Stimulated activated CD4-positive, alpha-beta T cell treated with anti-CD3 and anti-CD28 coated beads, Interleukin-15, amount 100 ng/mL, for 24 hours (primary cell): ENCODE measurements at regions not wholly inside any gene's neighbourhood (a gene's known extent, or its start where the extent isn't known, plus 50 kb on each side); places are given as distances from the start of the nearest gene placed in this dataset.
"Not testable (repeated sequence)": the region's sequence is repeated elsewhere in the genome, so short reads cannot be mapped to it uniquely, and the experiment has no call there.

Source experiments
- DNase-seq: peaks from one replicate; pipeline ENCODE4 v3.0.0-alpha.2; 2020

DNA sequence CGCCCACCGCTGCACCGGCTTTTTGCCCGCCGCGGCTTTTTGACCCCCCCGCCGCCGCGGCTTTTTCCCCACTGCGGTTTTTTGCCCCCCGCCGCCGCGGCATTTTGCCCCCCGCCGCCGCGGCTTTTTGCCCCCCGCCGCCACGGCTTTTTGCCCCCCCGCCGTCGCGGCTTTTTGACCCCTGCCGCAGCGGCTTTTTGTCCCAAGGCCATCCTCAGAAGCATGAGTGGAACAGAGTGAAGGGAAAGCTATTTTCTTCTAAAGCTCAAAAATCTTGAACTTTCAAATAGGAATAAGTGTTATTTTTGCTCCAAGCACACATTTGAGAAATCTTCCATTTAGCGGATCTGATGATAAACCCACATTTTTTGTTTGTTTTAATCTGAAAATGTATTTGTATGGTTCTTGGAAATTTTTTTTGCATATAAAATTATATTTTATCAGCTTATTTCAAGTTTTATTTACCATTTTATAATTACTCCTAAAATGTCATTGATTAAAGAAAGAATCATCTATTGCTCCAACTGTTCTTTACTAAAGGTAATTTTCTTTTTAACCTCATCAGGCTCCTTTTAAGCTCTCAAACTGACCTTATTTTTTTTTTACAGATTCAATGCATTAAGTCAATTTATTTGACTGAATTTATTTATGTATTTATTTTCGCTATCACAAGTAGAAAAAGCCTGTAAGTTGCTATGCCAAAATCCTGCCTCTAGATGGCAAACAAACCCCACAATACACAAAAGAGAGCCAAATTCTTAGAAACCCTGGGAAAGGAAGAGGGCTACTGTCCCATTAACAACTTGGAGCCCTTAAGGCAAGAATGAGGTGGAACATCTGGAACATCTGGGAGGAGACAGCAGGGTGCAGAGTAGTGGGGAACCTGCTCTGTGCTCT lies 460.3 kb downstream of the ZNF33B start:
- DNase-seq, result not testable (repeated sequence)

DNA sequence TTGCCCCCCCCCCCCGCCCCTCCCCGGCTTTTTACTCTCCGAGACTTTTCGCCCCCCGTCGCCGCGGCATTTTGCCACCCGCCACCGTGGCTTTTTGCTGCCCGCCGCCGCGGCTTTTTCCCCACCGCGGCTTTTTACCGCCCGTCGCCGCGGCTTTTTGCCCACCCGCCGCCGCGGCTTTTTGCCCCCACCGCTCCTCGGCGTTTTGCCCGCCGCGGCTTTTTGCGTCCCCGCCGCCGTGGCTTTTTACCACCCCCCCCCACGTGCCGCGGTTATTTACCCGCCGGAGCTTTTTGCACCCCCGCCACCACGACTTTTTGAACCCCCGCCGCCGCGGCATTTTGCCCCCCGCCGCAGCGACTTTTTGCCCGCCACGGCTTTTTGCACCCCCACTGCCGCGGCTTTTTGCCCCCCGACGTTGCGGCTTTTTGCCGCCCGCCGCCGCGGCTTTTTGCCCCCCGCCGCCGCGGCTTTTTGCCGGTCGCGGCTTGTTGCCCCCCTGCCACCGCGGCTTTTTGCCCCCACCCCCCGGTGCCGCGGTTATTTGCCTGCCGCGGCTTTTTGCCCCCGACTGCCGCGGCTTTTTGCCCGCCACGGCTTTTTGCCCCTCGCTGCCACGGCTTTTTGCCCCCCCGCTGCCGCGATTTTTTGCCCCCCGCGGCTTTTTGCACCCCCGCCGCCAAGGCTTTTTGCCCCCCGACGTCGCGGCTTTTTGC lies 461.1 kb downstream of the ZNF33B start:
- no peak for DNase-seq

DNA sequence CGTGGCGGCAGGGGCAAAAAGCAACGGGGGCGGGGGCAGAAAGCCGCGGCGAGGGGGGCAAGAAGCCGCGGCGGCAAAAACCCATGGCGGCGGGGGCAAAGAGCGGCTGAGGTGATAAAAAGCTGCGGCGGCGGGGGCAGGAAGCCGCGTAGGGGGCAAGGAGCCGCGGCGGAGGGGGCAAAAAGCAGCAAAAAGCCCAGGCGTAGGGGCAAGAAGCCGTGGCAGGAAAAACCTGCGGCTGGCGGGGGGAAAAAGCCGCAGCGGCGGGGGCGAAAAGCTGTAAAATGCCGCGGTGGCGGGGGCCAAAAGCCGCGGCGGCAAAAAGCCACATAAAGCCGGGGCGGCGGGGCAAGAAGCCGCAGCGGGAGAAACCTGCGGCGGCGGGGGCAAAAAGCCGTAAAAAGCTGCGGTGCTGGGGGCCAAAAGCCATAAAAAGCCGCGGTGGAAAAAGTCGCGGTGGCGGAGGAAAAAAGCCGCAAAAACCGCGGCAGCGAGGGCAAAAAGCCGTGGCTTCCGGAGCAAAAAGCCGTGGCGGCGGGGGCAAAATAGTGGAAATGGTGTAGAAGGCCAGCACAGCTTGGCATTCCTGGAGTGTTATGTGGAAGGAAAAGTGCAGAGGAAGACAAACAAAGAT lies 487.8 kb downstream of the ZNF33B start:
- DNase-seq, result no peak

DNA sequence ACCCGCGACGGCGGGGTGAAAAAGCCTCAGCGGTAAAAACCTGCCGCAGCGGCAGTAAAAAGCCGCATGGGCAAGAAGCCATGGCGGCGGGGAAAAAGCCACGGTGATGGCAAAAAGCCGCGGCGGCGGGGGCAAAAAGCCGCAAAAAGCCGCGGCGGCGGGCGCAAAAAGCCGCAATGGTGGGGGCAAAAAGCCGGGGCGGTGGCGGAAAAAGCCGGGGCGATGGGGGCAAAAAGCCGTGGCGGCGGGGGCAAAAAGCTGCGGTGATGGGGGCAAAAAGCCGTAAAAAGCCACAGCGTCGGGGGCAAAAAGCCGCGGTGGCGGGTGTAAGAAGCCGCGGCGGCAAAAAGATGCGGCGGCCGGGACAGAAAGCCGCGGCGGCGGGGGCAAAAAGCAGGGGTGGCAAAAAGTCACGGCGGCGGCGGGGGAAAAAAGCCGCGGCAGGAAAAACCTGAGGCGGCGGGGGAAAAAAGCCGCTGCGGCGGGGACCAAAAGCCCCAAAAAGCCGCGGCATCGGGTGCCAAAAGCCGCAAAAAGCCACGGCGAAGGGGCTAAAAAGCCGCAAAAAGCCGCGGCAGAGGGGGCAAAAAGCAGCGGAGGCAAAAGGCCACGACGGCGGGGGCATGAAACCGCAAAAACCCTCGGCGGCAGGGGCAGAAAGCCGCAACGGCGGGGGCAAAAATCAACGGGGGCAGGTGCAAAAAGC lies 488.5 kb downstream of the ZNF33B start:
- DNase-seq, result no peak

DNA sequence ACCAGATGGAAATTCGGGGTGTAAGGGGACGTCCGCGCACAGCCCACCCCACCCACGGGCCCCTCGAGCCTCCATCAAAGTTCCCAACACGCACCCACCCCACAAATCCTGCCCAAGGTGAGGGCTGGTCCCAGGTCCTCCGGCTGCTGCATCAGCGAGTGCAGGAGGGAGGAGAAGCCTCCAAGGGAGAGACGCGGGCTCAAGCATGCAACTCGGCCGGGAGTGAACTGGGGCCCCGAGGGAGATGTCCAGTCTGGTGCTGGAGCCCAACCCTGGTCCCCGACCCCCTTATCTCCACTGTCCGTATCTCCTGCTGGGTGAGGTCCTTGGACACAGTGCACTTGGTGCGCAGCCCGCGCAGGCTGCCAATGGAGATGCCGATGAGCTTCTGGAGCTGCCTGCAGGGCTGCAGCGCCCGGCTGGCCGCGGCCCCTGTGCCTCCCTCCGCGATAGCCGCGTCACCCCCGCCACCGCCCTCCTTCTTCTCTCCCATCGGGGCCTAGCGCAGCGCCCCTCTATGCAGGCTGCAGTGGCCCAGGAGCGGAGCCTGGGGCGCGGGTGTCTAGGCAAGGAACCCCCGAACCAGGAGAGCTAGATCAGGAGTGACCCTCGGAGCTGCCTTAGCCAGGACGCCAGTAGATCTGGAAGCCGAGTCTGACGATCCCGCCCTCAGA lies 489.2 kb downstream of the ZNF33B start:
- DNase-seq, result no peak

DNA sequence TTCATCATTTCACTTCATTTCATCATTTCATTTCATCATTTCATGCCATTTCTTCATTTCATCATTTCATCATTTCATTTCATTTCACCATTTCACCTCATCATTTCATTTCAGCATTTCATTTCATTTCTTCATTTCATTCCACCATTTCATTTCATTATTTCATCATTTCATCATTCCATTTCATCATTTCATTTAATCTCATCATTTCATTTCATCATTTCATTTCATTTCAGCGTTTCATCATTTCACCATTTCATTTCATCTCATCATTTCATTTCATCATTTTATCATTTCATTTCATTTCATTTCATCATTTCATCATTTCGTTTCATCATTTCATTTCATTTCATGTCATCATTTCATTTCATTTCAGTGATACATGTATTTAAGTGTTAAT lies 492.2 kb downstream of the ZNF33B start:
- DNase-seq, result not testable (repeated sequence)

DNA sequence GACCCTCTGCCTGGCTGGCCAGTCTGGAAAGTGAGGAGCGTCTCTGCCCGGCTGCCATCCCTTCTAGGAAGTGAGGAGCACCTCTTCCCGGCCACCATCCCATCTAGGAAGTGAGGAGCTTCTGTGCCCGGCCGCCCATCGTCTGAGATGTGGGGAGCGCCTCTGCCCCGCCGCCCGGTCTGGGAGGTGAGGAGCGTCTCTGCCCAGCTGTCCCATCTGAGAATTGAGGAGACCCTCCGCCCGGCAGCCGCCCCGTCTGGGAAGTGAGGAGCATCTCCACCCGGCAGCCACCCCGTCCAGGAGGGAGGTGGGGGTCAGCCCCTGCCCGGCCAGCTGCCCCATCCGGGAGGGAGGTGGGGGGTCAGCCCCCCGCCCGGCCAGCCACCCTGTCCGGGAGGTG lies 500.3 kb downstream of the ZNF33B start:
- not testable (repeated sequence) for DNase-seq

DNA sequence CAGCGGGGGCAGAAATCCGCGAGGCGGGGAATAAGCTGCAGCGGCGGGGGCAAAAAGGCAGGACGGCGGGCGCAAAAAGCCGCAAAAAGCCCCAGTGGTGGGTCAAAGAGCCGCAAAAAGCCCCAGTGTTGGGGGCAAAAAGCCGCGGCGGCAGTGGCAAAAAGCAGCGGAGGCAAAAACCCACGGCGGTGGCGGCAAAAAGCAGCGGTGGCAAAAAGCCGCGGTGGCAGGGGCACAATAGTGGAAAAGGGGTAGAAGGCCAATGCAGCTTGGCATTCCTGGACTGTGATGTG lies 525.3 kb downstream of the ZNF33B start:
- DNase-seq, result no peak

DNA sequence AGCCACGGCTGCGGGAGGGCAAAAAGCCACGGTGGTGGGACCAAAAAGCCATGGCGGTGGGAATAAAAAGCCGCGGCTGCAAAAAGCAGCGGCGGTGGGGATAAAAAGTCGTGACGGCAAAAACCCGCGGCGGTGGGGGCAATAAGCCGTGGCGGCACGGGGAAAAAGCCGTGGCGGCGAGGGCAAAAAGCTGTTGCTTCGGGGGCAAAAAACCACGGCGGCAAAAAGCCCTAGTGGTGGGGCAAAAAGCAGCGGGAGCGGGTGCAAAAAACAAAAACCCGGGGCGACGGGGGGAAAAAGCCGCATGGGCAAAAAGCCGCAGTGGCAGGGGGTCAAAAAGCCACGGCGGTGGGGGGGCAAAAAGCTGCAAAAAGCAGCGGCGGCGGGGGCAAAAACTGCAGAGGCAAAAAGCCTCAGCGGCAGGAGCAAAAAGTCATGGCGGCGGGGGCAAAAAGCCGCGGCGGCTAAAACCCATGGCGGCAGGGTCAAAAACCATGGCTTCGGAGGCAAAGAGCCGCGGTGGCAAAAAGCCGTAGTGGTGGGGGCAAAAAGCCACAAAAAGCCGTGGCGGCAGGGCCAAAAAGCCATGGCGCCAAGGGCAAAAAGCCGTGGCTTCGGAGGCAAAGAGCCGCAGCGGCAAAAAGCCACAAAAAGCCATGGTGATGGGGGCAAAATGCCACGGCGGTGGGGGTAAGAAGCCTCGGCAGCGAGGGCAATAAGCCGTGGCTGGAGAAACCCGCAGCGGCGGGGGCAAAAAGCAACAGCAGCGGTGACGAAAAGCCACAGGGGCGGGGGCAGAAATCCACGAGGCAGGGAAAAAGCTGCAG lies 525.8 kb downstream of the ZNF33B start:
- no peak for DNase-seq

DNA sequence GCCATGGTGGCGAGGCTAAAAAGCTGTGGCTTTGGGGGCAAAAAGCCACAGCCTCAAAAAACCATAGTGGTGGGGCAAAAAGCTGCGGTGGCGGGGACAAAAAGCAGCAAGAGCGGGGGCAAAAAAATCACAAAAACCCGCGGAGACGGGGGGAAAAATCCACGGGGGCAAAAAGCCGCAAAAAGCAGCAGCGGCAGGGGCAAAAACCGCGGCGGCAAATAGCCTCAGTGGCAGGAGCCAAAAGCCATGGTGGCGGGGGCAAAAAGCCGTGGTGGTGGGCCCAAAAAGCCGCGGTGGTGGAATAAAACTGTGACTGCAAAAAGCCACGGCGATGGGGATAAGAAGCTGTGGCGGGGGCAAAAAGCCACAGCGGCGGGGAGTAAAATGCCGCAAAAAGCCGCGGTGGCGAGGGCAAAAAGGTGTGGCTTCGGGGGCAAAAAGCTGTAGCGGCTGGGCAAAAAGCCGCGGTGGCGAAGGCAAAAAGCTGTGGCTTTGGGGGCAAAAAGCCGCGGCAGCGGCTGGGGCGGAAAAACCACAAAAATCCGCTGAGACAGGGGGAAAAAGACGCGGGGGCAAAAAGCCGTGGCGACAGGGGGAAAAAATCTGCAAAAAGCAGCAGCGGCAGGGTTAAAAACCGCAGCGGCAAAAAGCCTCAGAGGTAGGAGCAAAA lies 526.6 kb downstream of the ZNF33B start:
- DNase-seq, result no peak

DNA sequence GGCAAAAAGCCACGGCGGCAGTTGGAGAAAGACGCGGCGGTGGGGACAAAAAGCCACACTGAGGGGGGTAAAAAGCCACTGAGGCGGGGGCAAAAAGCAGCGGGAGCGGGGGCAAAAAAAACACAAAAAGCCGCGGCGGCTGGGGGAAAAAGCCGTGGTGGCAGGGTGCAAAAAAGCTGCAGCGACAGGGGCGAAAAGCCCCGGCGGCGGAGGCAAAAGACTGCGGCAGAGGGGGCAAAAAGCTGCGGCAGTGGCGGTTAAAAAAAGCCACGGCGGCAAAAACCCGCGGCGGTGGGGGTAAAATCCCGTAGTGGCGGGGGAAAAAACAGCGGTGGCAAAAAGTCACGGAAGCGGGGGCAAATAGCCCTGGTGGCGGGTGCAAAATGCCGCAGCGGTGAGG lies 527.3 kb downstream of the ZNF33B start:
- DNase-seq, result no peak
